A549 (cell line): ENCODE measurements at regions not wholly inside any gene's neighbourhood (a gene's known extent, or its start where the extent isn't known, plus 50 kb on each side); places are given as distances from the start of the nearest gene placed in this dataset.

Experiments
- ATAC-seq, 2 experiments: fragments of 200-7000 bp in 1 of 2; fragments of >200 bp in 1 of 2; cut with Nextera tagmentation in 1 of 2; cut with Tn5 transposase in 1 of 2; 3 replicates each; pipeline versions ENCODE4 v1.8.0 to v1.9.1; 2018 to 2020; ENCODE audit warnings: mild to moderate bottlenecking in 1 of 2, moderate library complexity in 1 of 2
- CTCF ChIA-PET: fragments of 300-600 bp; sonication (Branson Sonifier 250); formaldehyde crosslinking; extraction: SDS; loops from one replicate; lab custom pipeline; 2021; ENCODE audit warnings: antibody characterized with exemption, inconsistent platforms; lab: Yijun Ruan, JAX
- POLR2A ChIA-PET: fragments of 350-600 bp; formaldehyde crosslinking; extraction: SDS; loops from one replicate; lab custom pipeline; 2021; ENCODE audit warnings: antibody characterized with exemption, inconsistent platforms; lab: Yijun Ruan, JAX
- DNase-seq, 2 experiments: peaks; one replicate each; pipeline versions ENCODE4 v3.0.0 to v3.0.0-alpha.2; 2011 to 2016; ENCODE audit warnings: low read depth in 1 of 2, low spot score in 1 of 2
- FAIRE-seq: peaks from 2 replicates; lab custom pipeline; 2011; peaks lifted over from hg19 to GRCh38; lab: Jason Lieb, UNC
- H3K27ac ChIP-seq, 2 experiments: fragments of >200 bp; sonication (Bioruptor Twin); formaldehyde crosslinking; 3 replicates each; pipeline ENCODE4 v1.5.1; 2016 to 2017
- H3K4me1 ChIP-seq: fragments of >200 bp; sonication (Bioruptor Twin); formaldehyde crosslinking; 3 replicates; pipeline ENCODE4 v1.6.1; 2016
- H3K4me2 ChIP-seq: fragments of >200 bp; sonication (Bioruptor Twin); formaldehyde crosslinking; 3 replicates; pipeline ENCODE4 v1.6.1; 2016
- H3K4me3 ChIP-seq: fragments of >200 bp; sonication (Bioruptor Twin); formaldehyde crosslinking; 3 replicates; pipeline ENCODE4 v1.5.1; 2016
- H3K9me3 ChIP-seq: fragments of >200 bp; sonication (Bioruptor Twin); formaldehyde crosslinking; 3 replicates; pipeline ENCODE4 v1.6.1; 2016
- ATOH8 ChIP-seq: fragments of 250-450 bp; sonication (Bioruptor Pico); IDR thresholded peaks from 2 replicates; pipeline ENCODE4 v1.5.0; 2020; ENCODE audit warnings: low read depth, mild to moderate bottlenecking, moderate library complexity
- CHD2 ChIP-seq: fragments of 150-350 bp; IDR thresholded peaks from 2 replicates; pipeline ENCODE4 v1.6.1; 2014; ENCODE audit warnings: low read length; ENCODE audit not compliant: partially characterized antibody
- CTCF ChIP-seq: fragments of >200 bp; sonication (Bioruptor Twin); formaldehyde crosslinking; IDR thresholded peaks from 3 replicates; pipeline ENCODE4 v1.5.1; 2016
- EP300 ChIP-seq, 2 experiments: fragments of >200 bp; sonication (Bioruptor Twin); formaldehyde crosslinking; IDR thresholded peaks; 2 replicates in 1 of 2; 3 replicates in 1 of 2; pipeline ENCODE4 v1.6.1; 2016 to 2017
- FOXS1 ChIP-seq: fragments of 250-450 bp; sonication (Bioruptor Pico); IDR thresholded peaks from 2 replicates; pipeline ENCODE4 v1.5.0; 2020; ENCODE audit warnings: mild to moderate bottlenecking, moderate library complexity
- GATA3 ChIP-seq: IDR thresholded peaks from 2 replicates; pipeline ENCODE4 v1.6.1; 2012; ENCODE audit warnings: borderline replicate concordance
- HDAC2 ChIP-seq: fragments of 200-600 bp; sonication (generic); IDR thresholded peaks from 2 replicates; pipeline ENCODE4 v1.6.1; 2016
- HEYL ChIP-seq: fragments of 250-450 bp; sonication (Bioruptor Pico); IDR thresholded peaks from 2 replicates; pipeline ENCODE4 v1.8.0; 2021; ENCODE audit warnings: mild to moderate bottlenecking, moderate library complexity
- HOXB13 ChIP-seq: fragments of 250-450 bp; sonication (Bioruptor Pico); IDR thresholded peaks from 2 replicates; pipeline ENCODE4 v1.5.0; 2020; ENCODE audit warnings: low read depth, mild to moderate bottlenecking, moderate library complexity
- HOXB5 ChIP-seq: fragments of 250-450 bp; sonication (Bioruptor Pico); IDR thresholded peaks from 2 replicates; pipeline ENCODE4 v1.5.0; 2020; ENCODE audit warnings: mild to moderate bottlenecking, moderate library complexity
- JUN ChIP-seq, 2 experiments: fragments of >200 bp; sonication (Bioruptor Twin); formaldehyde crosslinking; IDR thresholded peaks; 2 replicates in 1 of 2; 3 replicates in 1 of 2; pipeline ENCODE4 v1.6.1; 2016 to 2017
- KDM1A ChIP-seq: fragments of 200-600 bp; sonication (generic); IDR thresholded peaks from 2 replicates; pipeline ENCODE4 v1.6.1; 2016; ENCODE audit warnings: low read depth, mild to moderate bottlenecking
- MAZ ChIP-seq: fragments of 150-350 bp; IDR thresholded peaks from 2 replicates; pipeline ENCODE4 v1.6.1; 2014; ENCODE audit warnings: antibody characterized with exemption, low read depth, low read length, borderline replicate concordance
- NFE2L2 ChIP-seq: fragments of 150-350 bp; conservative IDR thresholded peaks from 2 replicates; pipeline ENCODE4 v1.6.1; 2014; ENCODE audit warnings: low read length
- NR3C1 ChIP-seq: fragments of >200 bp; sonication (Bioruptor Twin); formaldehyde crosslinking; IDR thresholded peaks from 3 replicates; pipeline ENCODE4 v1.6.1; 2017
- PHF8 ChIP-seq: fragments of 200-600 bp; sonication (generic); IDR thresholded peaks from 2 replicates; pipeline ENCODE4 v1.6.1; 2016; ENCODE audit warnings: low read depth, mild to moderate bottlenecking, antibody characterized with exemption, moderate library complexity, borderline replicate concordance
- POLR2A ChIP-seq: IDR thresholded peaks from 2 replicates; pipeline ENCODE4 v1.6.1; 2012; ENCODE audit warnings: mild to moderate bottlenecking, low read length
- POLR2AphosphoS2 ChIP-seq: conservative IDR thresholded peaks from 2 replicates; pipeline ENCODE4 v1.6.1; 2012; ENCODE audit warnings: low read length, improper control_type of control experiment, inconsistent platforms
- RARB ChIP-seq: fragments of 250-450 bp; sonication (Bioruptor Pico); IDR thresholded peaks from 2 replicates; pipeline ENCODE4 v1.8.0; 2021; ENCODE audit warnings: mild to moderate bottlenecking, moderate library complexity
- RNF2 ChIP-seq: fragments of 200-600 bp; sonication (generic); IDR thresholded peaks from 2 replicates; pipeline ENCODE4 v1.6.1; 2016; ENCODE audit warnings: low read depth, mild to moderate bottlenecking, antibody characterized with exemption, moderate library complexity, borderline replicate concordance
- TP53 ChIP-seq: fragments of 250-450 bp; sonication (Bioruptor Pico); IDR thresholded peaks from 2 replicates; pipeline ENCODE4 v1.5.0; 2021; ENCODE audit warnings: mild to moderate bottlenecking, moderate library complexity
- ZNF302 ChIP-seq: fragments of 250-450 bp; sonication (Bioruptor Pico); IDR thresholded peaks from 2 replicates; pipeline ENCODE4 v1.9.0; 2021; ENCODE audit warnings: inconsistent platforms, mild to moderate bottlenecking, moderate library complexity
- WGBS: methylation state at CpG from one replicate; pipeline ENCODE4 v1.1.6; 2017; ENCODE audit errors: missing lambda C conversion rate; 5-methylcytosine and 5-hydroxymethylcytosine counted together
- TF ChIP-seq, protein P1 (sequence below): IDR thresholded peaks from 2 replicates; pipeline ENCODE4 v1.6.1; 2012

GRCh38 chr2:130289780-130290179, 52.9 kb upstream of the IMP4 start:
- no peak overlapping the region for H3K4me2 ChIP-seq
- FAIRE-seq (no peak), DNase-seq (no peak), ATAC-seq (no peak)
- POLR2A ChIA-PET: no interaction called here
- no peak overlapping the region for H3K27ac ChIP-seq
- no peaks in the 10 kb centered on the region for H3K4me1 ChIP-seq
- TF ChIP-seq POLR2A (no peak), NR3C1 (no peak), GATA3 (no peak), POLR2AphosphoS2 (no peak), EP300 (IDR thresholded peaks at IDR 0.05) (no peak), RNF2 (no peak), JUN (IDR thresholded peaks at IDR 0.05) (no peak), HDAC2 (no peak)
- TF ChIP-seq, protein P1, sequence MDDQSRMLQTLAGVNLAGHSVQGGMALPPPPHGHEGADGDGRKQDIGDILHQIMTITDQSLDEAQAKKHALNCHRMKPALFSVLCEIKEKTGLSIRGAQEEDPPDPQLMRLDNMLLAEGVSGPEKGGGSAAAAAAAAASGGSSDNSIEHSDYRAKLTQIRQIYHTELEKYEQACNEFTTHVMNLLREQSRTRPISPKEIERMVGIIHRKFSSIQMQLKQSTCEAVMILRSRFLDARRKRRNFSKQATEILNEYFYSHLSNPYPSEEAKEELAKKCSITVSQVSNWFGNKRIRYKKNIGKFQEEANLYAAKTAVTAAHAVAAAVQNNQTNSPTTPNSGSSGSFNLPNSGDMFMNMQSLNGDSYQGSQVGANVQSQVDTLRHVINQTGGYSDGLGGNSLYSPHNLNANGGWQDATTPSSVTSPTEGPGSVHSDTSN: no peak
- H3K4me3 ChIP-seq: no peak overlapping the region
- CTCF ChIA-PET: no interaction called here
- no peaks in the 10 kb centered on the region for H3K9me3 ChIP-seq
- WGBS: 44% methylated on average over 1 of the region's 1 CpG

DNA sequence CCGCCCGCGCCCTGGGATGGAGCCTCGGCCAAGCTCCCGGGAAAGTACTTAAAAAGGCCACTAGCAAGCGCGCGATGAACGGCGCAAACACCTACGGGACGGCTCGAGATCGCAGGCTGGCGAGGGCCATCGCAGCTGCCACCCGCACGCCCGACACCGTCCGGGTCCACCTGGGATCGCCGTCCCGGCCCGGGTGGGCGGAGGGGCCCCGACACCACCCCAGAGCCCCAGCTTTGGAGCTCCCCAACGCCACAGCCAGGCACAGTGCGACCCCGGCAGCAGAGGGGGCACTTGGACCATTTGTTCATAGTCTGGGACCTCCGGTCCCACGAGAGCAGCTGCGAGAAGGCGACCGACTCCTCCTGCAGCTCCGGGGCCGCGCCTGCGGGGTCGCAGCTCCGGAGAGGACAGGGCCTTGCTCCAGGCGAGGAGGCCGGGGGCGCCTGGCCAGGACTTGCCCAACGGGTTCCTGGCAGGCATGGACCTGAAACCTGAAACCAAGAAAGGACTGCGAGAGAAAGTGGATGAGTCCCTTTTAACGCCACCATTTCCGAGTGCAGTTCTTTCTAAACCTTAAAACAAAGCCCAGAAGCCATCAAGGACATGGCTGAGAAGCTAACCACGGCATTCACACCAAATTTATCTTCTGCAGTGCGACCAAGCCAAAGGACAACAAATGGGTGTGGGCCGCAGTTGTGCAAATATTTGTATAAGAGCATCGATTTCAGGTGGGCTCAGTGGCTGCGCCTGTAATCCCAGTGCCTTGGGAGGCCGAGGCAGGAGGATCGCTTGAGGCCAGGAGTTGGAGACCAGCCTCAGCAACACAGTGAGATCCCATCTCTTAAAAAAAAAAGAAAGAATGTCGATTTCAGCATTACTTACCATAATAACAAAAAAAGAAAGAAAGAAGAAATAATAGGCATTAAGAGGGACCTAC, 54.0 kb upstream of the IMP4 start:
- ATAC-seq (no peak; a peak in 1 of 6 replicates), DNase-seq (no peak), FAIRE-seq (no peak)
- Histone ChIP-seq H3K9me3 (no peaks in the 10 kb centered on the region), H3K4me1 (no peaks in the 10 kb centered on the region), H3K27ac (no peak overlapping the region), H3K4me3 (no peak overlapping the region), H3K4me2 (no peak overlapping the region)
- ChIA-PET CTCF (interaction anchor here (0.8 kb wide), 1 partner anchor 39 kb away, joined by 3 read pairs; no protein-coding TSS in a partner anchor), POLR2A (no interaction called here)
- WGBS: 81% methylated on average over 51 of the region's 56 CpGs
- TF ChIP-seq NFE2L2: no peak
- no peak for TF ChIP-seq POLR2A
- TF ChIP-seq FOXS1 (CRISPR knock-in tag): no peak
- no peak for TF ChIP-seq HOXB13 (CRISPR knock-in tag)
- TF ChIP-seq GATA3: no peak
- no peak for TF ChIP-seq PHF8
- no peak for TF ChIP-seq ZNF302 (CRISPR knock-in tag)
- TF ChIP-seq ATOH8 (CRISPR knock-in tag): no peak
- no peak for TF ChIP-seq EP300 (IDR thresholded peaks at IDR 0.05)
- TF ChIP-seq HOXB5 (CRISPR knock-in tag): no peak
- no peak for TF ChIP-seq KDM1A
- TF ChIP-seq HEYL (CRISPR knock-in tag): no peak
- TF ChIP-seq TP53 (CRISPR knock-in tag): no peak
- TF ChIP-seq CHD2: no peak
- TF ChIP-seq, protein P1: no peak
- no peak for TF ChIP-seq CTCF
- TF ChIP-seq HDAC2: no peak
- no peak for TF ChIP-seq RARB (CRISPR knock-in tag)
- no peak for TF ChIP-seq MAZ
